ENCODE measurements at regions not wholly inside any gene's neighbourhood (a gene's known extent, or its start where the extent isn't known, plus 50 kb on each side); places are given as distances from the start of the nearest gene placed in this dataset.

- DNase-seq, result no peak
- POLR2A ChIA-PET, result no interaction called here
- 56% methylated on average over 2 of the region's 2 CpGs for WGBS (ENCODE audit: low lambda C conversion rate)
- TF ChIP-seq ELF1 (IDR thresholded peaks at IDR 0.05) (peak; percentile 75), SIN3A (IDR thresholded peaks at IDR 0.05; ENCODE audit: borderline replicate concordance, low read depth, low read length) (no peak), NFIC (IDR thresholded peaks at IDR 0.05; ENCODE audit: borderline replicate concordance) (peak; percentile 60; the same call in 1 of the 2 replicates), GATA2 (CRISPR knock-in tag; IDR thresholded peaks at IDR 0.05) (no peak), MAX (IDR thresholded peaks at IDR 0.05; ENCODE audit: low read depth) (no peak), SMC3 (IDR thresholded peaks at IDR 0.05; ENCODE audit: low read depth, low read length) (no peak), CHD2 (IDR thresholded peaks at IDR 0.05; ENCODE audit: low read length, partially characterized antibody) (no peak), FOXM1 (IDR thresholded peaks at IDR 0.05; ENCODE audit: low read depth) (no peak), JUND (IDR thresholded peaks at IDR 0.05) (peak; percentile 51; the same call in 1 of the 2 replicates), TEAD4 (IDR thresholded peaks at IDR 0.05; ENCODE audit: borderline replicate concordance, insufficient read depth) (no peak), FOSL2 (IDR thresholded peaks at IDR 0.05; ENCODE audit: borderline replicate concordance, low read depth) (peak; percentile 51; the same call in 1 of the 2 replicates), EP300 (IDR thresholded peaks at IDR 0.05; ENCODE audit: borderline replicate concordance in 1 of 2, low read depth in 1 of 2, low read length in 1 of 2) (no peak), YY1 (IDR thresholded peaks at IDR 0.05; ENCODE audit: low read depth) (no peak), USF1 (IDR thresholded peaks at IDR 0.05; ENCODE audit: borderline replicate concordance, low read depth) (no peak), RAD21 (IDR thresholded peaks at IDR 0.05; ENCODE audit: low read length) (no peak), IRF3 (IDR thresholded peaks at IDR 0.05; ENCODE audit: low read depth, low read length) (no peak), RFX5 (IDR thresholded peaks at IDR 0.05; ENCODE audit: low read length) (no peak), GABPA (IDR thresholded peaks at IDR 0.05; ENCODE audit: low read depth) (no peak), ZBTB33 (IDR thresholded peaks at IDR 0.05; ENCODE audit: borderline replicate concordance, low read depth) (no peak), POLR2AphosphoS5 (IDR thresholded peaks at IDR 0.05; ENCODE audit: low read depth, low read length) (no peak), USF2 (IDR thresholded peaks at IDR 0.05; ENCODE audit: borderline replicate concordance, low read depth, low read length) (no peak), TCF12 (IDR thresholded peaks at IDR 0.05) (peak; percentile 60), CTCF (IDR thresholded peaks at IDR 0.05) (no peak), FOXJ3 (CRISPR knock-in tag; IDR thresholded peaks at IDR 0.05) (no peak), NRF1 (IDR thresholded peaks at IDR 0.05; ENCODE audit: low read depth, low read length) (no peak), RCOR1 (IDR thresholded peaks at IDR 0.05; ENCODE audit: low read length) (no peak), TAF1 (IDR thresholded peaks at IDR 0.05; ENCODE audit: borderline replicate concordance, low read depth, low read length) (no peak)
These were observed 71.7 kb upstream of the MAP3K4 start for GRCh38 chr6:160919723-160920440.

More at GRCh38 chr6:160919723-160920440, 71.7 kb upstream of the MAP3K4 start:
- H3K27ac ChIP-seq (ENCODE audit: low read depth in 2 of 2, low read length in 1 of 2), result peak overlapping the region in 1 of 2 experiments; percentile 48; a peak in 2 of 4 replicates
- H3K9ac ChIP-seq, result no peak overlapping the region
- no peaks in the 10 kb centered on the region; a peak in 2 of 4 replicates for H3K4me1 ChIP-seq (ENCODE audit: control insufficient read depth in 1 of 2, insufficient read depth in 2 of 2, low read depth in 1 of 2, low read length in 1 of 2)
- H3K9me2 ChIP-seq, result no peaks in the 10 kb centered on the region
- H3K4me2 ChIP-seq, result no peak overlapping the region
- no peaks in the 10 kb centered on the region for H3K79me2 ChIP-seq (ENCODE audit: insufficient read depth)
- CTCF ChIA-PET, result interaction anchor here (1.0 to 1.1 kb wide), 2 partner anchors 11 to 78 kb away, joined by 3 to 5 read pairs; no protein-coding TSS in a partner anchor
- H3F3A ChIP-seq (replicated peaks; ENCODE audit: insufficient read depth), result no peaks in the 10 kb centered on the region
- H4K20me1 ChIP-seq (ENCODE audit: insufficient read depth), result no peaks in the 10 kb centered on the region
- H3K4me3 ChIP-seq (ENCODE audit: low read depth in 2 of 2, low read length in 1 of 2), result no peak overlapping the region
- H3K9me3 ChIP-seq, result no peaks in the 10 kb centered on the region
- no peak overlapping the region; the same call in 1 of the 2 replicates for H2AFZ ChIP-seq (ENCODE audit: low read depth)
- H3K27me3 ChIP-seq (ENCODE audit: insufficient read depth), result no peaks in the 10 kb centered on the region
- no peaks in the 10 kb centered on the region for H3K36me3 ChIP-seq (replicated peaks in 1 of 2; ENCODE audit: control insufficient read depth in 1 of 2, insufficient read depth in 2 of 2, low read length in 1 of 2)
